GM23338 (cell line): ENCODE measurements at regions not wholly inside any gene's neighbourhood (a gene's known extent, or its start where the extent isn't known, plus 50 kb on each side); places are given as distances from the start of the nearest gene placed in this dataset.

Source experiments
- ATAC-seq: fragments of 200-7000 bp; cut with Tn5 transposase; 3 replicates; pipeline ENCODE4 v1.9.1; 2020
- DNase-seq: peaks from one replicate; pipeline ENCODE4 v3.0.0-alpha.2; 2015; ENCODE audit warnings: low spot score
- H2AFZ ChIP-seq: fragments of 200-600 bp; sonication (generic); 2 replicates; pipeline ENCODE4 v1.8.0; 2016; ENCODE audit warnings: antibody characterized with exemption, mild to moderate bottlenecking, moderate library complexity
- H3F3A ChIP-seq: fragments of 200-600 bp; sonication (generic); replicated peaks from 2 replicates; pipeline ENCODE4 v1.8.0; 2017; ENCODE audit warnings: antibody characterized with exemption, mixed run types, low read depth
- H3K27ac ChIP-seq: fragments of 200-600 bp; sonication (generic); 2 replicates; pipeline ENCODE4 v1.6.1; 2016; ENCODE audit warnings: low read depth
- H3K27me3 ChIP-seq: fragments of 200-600 bp; sonication (generic); 2 replicates; pipeline ENCODE4 v1.8.0; 2016; ENCODE audit warnings: mild to moderate bottlenecking, mixed run types, moderate library complexity; ENCODE audit not compliant: insufficient read depth
- H3K36me3 ChIP-seq: fragments of 200-600 bp; sonication (generic); 2 replicates; pipeline ENCODE4 v1.8.0; 2016; ENCODE audit warnings: mild to moderate bottlenecking; ENCODE audit not compliant: insufficient read depth
- H3K4me1 ChIP-seq: fragments of 200-600 bp; sonication (generic); 2 replicates; pipeline ENCODE4 v1.8.0; 2016; ENCODE audit warnings: mild to moderate bottlenecking, moderate library complexity; ENCODE audit not compliant: insufficient read depth
- H3K4me2 ChIP-seq: fragments of 200-600 bp; sonication (generic); 2 replicates; pipeline ENCODE4 v1.7.1; 2017; ENCODE audit warnings: mixed run types
- H3K4me3 ChIP-seq: fragments of 200-600 bp; sonication (generic); 2 replicates; pipeline ENCODE4 v1.6.1; 2016; ENCODE audit warnings: mixed run types
- H3K79me2 ChIP-seq: fragments of 200-600 bp; sonication (generic); replicated peaks from 2 replicates; pipeline ENCODE4 v1.8.0; 2017; ENCODE audit warnings: mild to moderate bottlenecking; ENCODE audit not compliant: insufficient read depth
- H3K9me2 ChIP-seq: fragments of 200-600 bp; sonication (generic); 2 replicates; pipeline ENCODE4 v1.8.0; 2017; ENCODE audit not compliant: insufficient read depth
- H4K20me1 ChIP-seq: fragments of 200-600 bp; sonication (generic); replicated peaks from 2 replicates; pipeline ENCODE4 v1.8.0; 2017; ENCODE audit warnings: mild to moderate bottlenecking; ENCODE audit not compliant: insufficient read depth
- H3K27ac Mint-ChIP-seq: 2 replicates; pipeline ENCODE4 v1.8.0; 2020; ENCODE audit warnings: inconsistent platforms, mild to moderate bottlenecking, moderate library complexity, mixed read lengths
- H3K27me3 Mint-ChIP-seq: 3 replicates; pipeline ENCODE4 v1.8.0; 2022; ENCODE audit warnings: low read depth, mild to moderate bottlenecking, moderate library complexity, mixed read lengths, inconsistent platforms; ENCODE audit not compliant: insufficient read depth, poor library complexity
- H3K36me3 Mint-ChIP-seq: 3 replicates; pipeline ENCODE4 v1.8.0; 2021; ENCODE audit warnings: low read depth, mild to moderate bottlenecking, inconsistent platforms, moderate library complexity, mixed read lengths
- H3K4me1 Mint-ChIP-seq: 3 replicates; pipeline ENCODE4 v1.8.0; 2020; ENCODE audit warnings: mild to moderate bottlenecking, inconsistent platforms, mixed read lengths
- H3K4me3 Mint-ChIP-seq: 3 replicates; pipeline ENCODE4 v1.8.0; 2021; ENCODE audit warnings: moderate library complexity, mild to moderate bottlenecking, inconsistent platforms, mixed read lengths
- H3K9me3 Mint-ChIP-seq: 3 replicates; pipeline ENCODE4 v1.8.0; 2020; ENCODE audit warnings: moderate library complexity, mild to moderate bottlenecking, inconsistent platforms, mixed read lengths
- CTCF ChIP-seq, 2 experiments: fragments of 200-600 bp in 1 of 2; sonication (generic) in 1 of 2; conservative IDR thresholded peaks; 2 replicates each; pipeline versions ENCODE4 v1.5.1 to v1.6.1; 2016 to 2017; ENCODE audit warnings: antibody characterized with exemption in 2 of 2, low read depth in 2 of 2, mild to moderate bottlenecking in 2 of 2, moderate library complexity in 1 of 2
- ETS1 ChIP-seq: IDR thresholded peaks from 2 replicates; pipeline ENCODE4 v1.6.1; 2016; ENCODE audit warnings: antibody characterized with exemption
- POLR2AphosphoS5 ChIP-seq: IDR thresholded peaks from 2 replicates; pipeline ENCODE4 v1.6.1; 2016; ENCODE audit warnings: antibody characterized with exemption, low read depth
- REST ChIP-seq: IDR thresholded peaks from one replicate; pipeline ENCODE4 v1.6.1; 2018; ENCODE audit warnings: antibody characterized with exemption; ENCODE audit not compliant: unreplicated experiment
- ZNF462 ChIP-seq: fragments of 250-450 bp; sonication (Bioruptor Pico); IDR thresholded peaks from 2 replicates; pipeline ENCODE4 v1.5.0; 2020; ENCODE audit warnings: mild to moderate bottlenecking, moderate library complexity

- Mint-ChIP-seq H3K4me3 (no peak overlapping the region), H3K36me3 (no peaks in the 10 kb centered on the region), H3K9me3 (no peaks in the 10 kb centered on the region), H3K27ac (no peak overlapping the region), H3K27me3 (peaks cover 2% of the 10 kb centered on the region), H3K4me1 (peaks cover 16% of the 10 kb centered on the region)
- Histone ChIP-seq H3K79me2 (no peaks in the 10 kb centered on the region), H3K4me2 (no peak overlapping the region), H3K27ac (no peak overlapping the region), H3K4me1 (peaks cover 14% of the 10 kb centered on the region), H4K20me1 (no peaks in the 10 kb centered on the region), H3K36me3 (no peaks in the 10 kb centered on the region), H3F3A (no peaks in the 10 kb centered on the region), H2AFZ (0 out of 2 replicates have a peak overlapping the region, but pooled peaks have one; percentile 5), H3K27me3 (no peaks in the 10 kb centered on the region), H3K9me2 (no peaks in the 10 kb centered on the region), H3K4me3 (no peak overlapping the region)
- ATAC-seq (peak; percentile 35; the same call in 2 of the 3 replicates), DNase-seq (no peak)
- TF ChIP-seq ZNF462 (no peak), ETS1 (no peak), REST (no peak), POLR2AphosphoS5 (no peak), CTCF (conservative IDR thresholded peaks at IDR 0.05; ENCODE audit: low read depth in 2 of 2) (no peak)
Observed at GRCh38 chr4:181613200-181613599, 630.0 kb upstream of the TENM3 start.
